ENCODE measurements at regions not wholly inside any gene's neighbourhood (a gene's known extent, or its start where the extent isn't known, plus 50 kb on each side); places are given as distances from the start of the nearest gene placed in this dataset.

DNA sequence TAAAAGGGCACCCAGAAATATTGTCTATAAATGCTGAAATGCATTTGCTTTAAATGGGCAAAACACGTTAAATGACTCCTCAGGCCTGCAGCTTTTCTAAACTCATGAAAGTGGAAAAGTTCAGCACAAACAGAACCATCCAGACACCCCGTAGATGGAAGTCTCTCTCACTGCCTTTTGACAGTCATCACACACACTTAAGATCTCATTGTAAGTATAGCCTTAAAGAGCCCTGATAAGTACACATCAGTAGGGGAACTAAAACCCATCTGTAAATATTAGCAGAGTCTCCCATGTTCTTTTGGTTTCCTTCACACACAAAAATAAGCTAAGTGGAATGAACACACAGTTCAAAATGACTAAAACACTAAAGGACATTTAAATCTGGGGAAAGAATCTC is 166.7 kb downstream of the LTN1 start:
- no peak for TF ChIP-seq TEAD4 (CRISPR knock-in tag; IDR thresholded peaks at IDR 0.05)
- TF ChIP-seq SP1 (CRISPR knock-in tag; conservative IDR thresholded peaks at IDR 0.05) = no peak
- ChIA-PET CTCF (no interaction called here), POLR2A (no interaction called here)
- no peak for ATAC-seq
- H3K36me3 Mint-ChIP-seq = no peaks in the 10 kb centered on the region
- no peak overlapping the region for H3K27ac Mint-ChIP-seq
- no peaks in the 10 kb centered on the region for H3K9me3 Mint-ChIP-seq
- H3K4me3 Mint-ChIP-seq = no peak overlapping the region
- H3K27me3 Mint-ChIP-seq (ENCODE audit: low read depth) = no peaks in the 10 kb centered on the region
- H3K4me1 Mint-ChIP-seq = peaks cover 5% of the 10 kb centered on the region
- DNase-seq (ENCODE audit: low spot score) = no peak

DNA sequence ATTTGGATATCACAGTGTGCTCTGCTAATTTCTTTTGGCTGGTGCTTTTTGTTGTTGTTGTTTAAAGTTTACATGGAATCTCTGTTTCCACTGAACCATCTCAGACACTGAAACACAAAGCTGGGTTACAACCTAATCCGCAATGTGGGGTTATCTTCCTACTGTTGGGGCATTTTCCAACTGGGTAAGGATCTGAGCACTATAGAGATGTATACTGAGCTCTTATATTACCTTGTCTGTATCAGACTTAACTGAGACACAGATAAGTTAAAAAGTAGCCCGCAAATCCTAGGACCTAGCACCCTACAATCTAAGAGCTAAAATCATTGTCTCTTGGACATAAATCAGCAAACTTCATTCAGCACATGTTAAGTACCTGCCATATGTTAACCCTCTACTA is 169.2 kb downstream of the LTN1 start:
- Mint-ChIP-seq H3K27ac (no peak overlapping the region), H3K4me3 (no peak overlapping the region), H3K4me1 (peaks cover 5% of the 10 kb centered on the region), H3K27me3 (ENCODE audit: low read depth) (no peaks in the 10 kb centered on the region), H3K36me3 (no peaks in the 10 kb centered on the region), H3K9me3 (no peaks in the 10 kb centered on the region)
- ChIA-PET CTCF (no interaction called here), POLR2A (interaction anchor here (0.6 kb wide), 1 partner anchor 41 kb away, joined by 3 read pairs; no protein-coding TSS in a partner anchor)
- DNase-seq (ENCODE audit: low spot score) = no peak
- TF ChIP-seq, protein P1, sequence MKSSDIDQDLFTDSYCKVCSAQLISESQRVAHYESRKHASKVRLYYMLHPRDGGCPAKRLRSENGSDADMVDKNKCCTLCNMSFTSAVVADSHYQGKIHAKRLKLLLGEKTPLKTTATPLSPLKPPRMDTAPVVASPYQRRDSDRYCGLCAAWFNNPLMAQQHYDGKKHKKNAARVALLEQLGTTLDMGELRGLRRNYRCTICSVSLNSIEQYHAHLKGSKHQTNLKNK (CRISPR knock-in tag; IDR thresholded peaks at IDR 0.05) = no peak
- TF ChIP-seq ZNF671 (CRISPR knock-in tag; IDR thresholded peaks at IDR 0.05) (no peak), RORB (CRISPR knock-in tag; IDR thresholded peaks at IDR 0.05) (no peak), ZNF423 (CRISPR knock-in tag; IDR thresholded peaks at IDR 0.05) (no peak)
- TF ChIP-seq, protein P2, sequence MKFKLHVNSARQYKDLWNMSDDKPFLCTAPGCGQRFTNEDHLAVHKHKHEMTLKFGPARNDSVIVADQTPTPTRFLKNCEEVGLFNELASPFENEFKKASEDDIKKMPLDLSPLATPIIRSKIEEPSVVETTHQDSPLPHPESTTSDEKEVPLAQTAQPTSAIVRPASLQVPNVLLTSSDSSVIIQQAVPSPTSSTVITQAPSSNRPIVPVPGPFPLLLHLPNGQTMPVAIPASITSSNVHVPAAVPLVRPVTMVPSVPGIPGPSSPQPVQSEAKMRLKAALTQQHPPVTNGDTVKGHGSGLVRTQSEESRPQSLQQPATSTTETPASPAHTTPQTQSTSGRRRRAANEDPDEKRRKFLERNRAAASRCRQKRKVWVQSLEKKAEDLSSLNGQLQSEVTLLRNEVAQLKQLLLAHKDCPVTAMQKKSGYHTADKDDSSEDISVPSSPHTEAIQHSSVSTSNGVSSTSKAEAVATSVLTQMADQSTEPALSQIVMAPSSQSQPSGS (CRISPR knock-in tag; IDR thresholded peaks at IDR 0.05; ENCODE audit: borderline replicate concordance, low read depth) = no peak
- ATAC-seq = no peak

DNA sequence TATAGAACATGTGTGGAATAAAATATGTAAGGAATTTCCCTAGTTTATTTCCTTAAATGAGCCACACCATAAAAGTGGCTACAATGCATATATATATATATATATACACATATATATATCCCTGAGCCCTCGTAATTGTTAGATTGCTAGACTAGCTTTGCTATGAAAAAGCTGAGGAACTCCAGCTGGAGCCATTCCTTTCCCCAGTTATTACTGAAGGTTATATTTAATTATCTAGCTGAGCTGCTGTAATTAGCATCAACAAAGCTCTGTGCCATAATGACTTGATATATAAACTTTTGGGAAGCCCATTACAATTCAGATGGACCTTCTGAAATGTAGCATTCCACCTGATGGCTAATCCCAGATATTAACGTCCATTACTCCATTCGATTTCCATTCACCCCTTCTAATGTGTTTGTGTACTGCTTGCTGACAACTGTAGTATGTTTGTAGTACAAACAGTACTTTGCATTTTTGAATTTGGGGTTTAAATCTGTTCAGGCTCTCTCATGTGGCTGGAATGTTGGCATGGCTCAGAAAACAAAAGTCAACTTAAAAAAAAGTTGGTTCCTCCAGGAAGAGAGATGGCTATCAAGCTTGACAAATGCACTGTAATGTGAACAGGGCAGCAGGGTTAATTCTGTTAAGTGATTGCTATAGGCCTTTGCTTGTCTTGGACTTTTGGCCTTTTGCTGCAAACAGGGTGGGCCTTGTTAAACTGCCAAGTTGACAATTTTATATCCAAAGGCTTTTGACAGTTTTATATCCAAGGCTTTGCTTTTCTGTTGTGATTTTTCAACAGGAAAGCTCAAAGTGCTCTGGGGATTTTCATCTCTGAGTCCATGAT is 170.0 kb downstream of the LTN1 start:
- no peak for DNase-seq (ENCODE audit: low spot score)
- H3K4me3 Mint-ChIP-seq = no peak overlapping the region
- H3K27me3 Mint-ChIP-seq (ENCODE audit: low read depth) = no peaks in the 10 kb centered on the region
- no peak overlapping the region for H3K27ac Mint-ChIP-seq
- no peak for ATAC-seq
- no peaks in the 10 kb centered on the region for H3K36me3 Mint-ChIP-seq
- CTCF ChIA-PET = no interaction called here
- no peaks in the 10 kb centered on the region for H3K9me3 Mint-ChIP-seq
- H3K4me1 Mint-ChIP-seq = peaks cover 5% of the 10 kb centered on the region
- POLR2A ChIA-PET = interaction anchor here (0.6 kb wide), 1 partner anchor 41 kb away, joined by 3 read pairs; no protein-coding TSS in a partner anchor
- TF ChIP-seq NFYB (CRISPR knock-in tag; conservative IDR thresholded peaks at IDR 0.05; ENCODE audit: low read depth) (no peak), FOXP1 (CRISPR knock-in tag; IDR thresholded peaks at IDR 0.05; ENCODE audit: borderline replicate concordance) (no peak)
- TF ChIP-seq, protein P3, sequence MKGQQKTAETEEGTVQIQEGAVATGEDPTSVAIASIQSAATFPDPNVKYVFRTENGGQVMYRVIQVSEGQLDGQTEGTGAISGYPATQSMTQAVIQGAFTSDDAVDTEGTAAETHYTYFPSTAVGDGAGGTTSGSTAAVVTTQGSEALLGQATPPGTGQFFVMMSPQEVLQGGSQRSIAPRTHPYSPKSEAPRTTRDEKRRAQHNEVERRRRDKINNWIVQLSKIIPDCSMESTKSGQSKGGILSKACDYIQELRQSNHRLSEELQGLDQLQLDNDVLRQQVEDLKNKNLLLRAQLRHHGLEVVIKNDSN (CRISPR knock-in tag; IDR thresholded peaks at IDR 0.05) = no peak

DNA sequence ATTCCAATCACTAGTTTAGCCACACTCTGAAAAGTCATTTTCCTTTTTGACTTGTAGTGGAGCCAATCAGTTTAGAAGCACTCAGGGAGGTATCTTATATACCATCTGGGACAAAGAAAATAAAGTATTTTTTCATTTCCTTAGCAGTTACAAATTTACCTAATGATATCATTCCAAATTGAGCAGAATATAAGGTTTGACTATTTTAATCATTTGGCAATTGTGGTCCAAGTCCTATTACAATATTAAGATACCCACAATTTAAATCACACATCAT is 170.6 kb downstream of the LTN1 start:
- CTCF ChIA-PET = no interaction called here
- H3K9me3 Mint-ChIP-seq = no peaks in the 10 kb centered on the region
- peaks cover 5% of the 10 kb centered on the region for H3K4me1 Mint-ChIP-seq
- no peaks in the 10 kb centered on the region for H3K27me3 Mint-ChIP-seq (ENCODE audit: low read depth)
- no peak overlapping the region for H3K27ac Mint-ChIP-seq
- no peak overlapping the region for H3K4me3 Mint-ChIP-seq
- TF ChIP-seq FOXK1 (CRISPR knock-in tag; IDR thresholded peaks at IDR 0.05) = no peak
- no peak for TF ChIP-seq CREM (CRISPR knock-in tag; IDR thresholded peaks at IDR 0.05)
- TF ChIP-seq TCF7 (CRISPR knock-in tag; IDR thresholded peaks at IDR 0.05; ENCODE audit: low read depth) = no peak
- no peak for TF ChIP-seq TP53 (CRISPR knock-in tag; IDR thresholded peaks at IDR 0.05)
- no peak for TF ChIP-seq ZNF263 (CRISPR knock-in tag; IDR thresholded peaks at IDR 0.05; ENCODE audit: low read depth)
- TF ChIP-seq EMX1 (CRISPR knock-in tag; IDR thresholded peaks at IDR 0.05) = no peak
- TF ChIP-seq RELA (CRISPR knock-in tag; IDR thresholded peaks at IDR 0.05; ENCODE audit: borderline replicate concordance) = no peak
- no peak for TF ChIP-seq MYBL2 (CRISPR knock-in tag; IDR thresholded peaks at IDR 0.05)
- no peak for TF ChIP-seq ZNF317 (CRISPR knock-in tag; IDR thresholded peaks at IDR 0.05; ENCODE audit: borderline replicate concordance, low read depth)
- TF ChIP-seq, protein P4, sequence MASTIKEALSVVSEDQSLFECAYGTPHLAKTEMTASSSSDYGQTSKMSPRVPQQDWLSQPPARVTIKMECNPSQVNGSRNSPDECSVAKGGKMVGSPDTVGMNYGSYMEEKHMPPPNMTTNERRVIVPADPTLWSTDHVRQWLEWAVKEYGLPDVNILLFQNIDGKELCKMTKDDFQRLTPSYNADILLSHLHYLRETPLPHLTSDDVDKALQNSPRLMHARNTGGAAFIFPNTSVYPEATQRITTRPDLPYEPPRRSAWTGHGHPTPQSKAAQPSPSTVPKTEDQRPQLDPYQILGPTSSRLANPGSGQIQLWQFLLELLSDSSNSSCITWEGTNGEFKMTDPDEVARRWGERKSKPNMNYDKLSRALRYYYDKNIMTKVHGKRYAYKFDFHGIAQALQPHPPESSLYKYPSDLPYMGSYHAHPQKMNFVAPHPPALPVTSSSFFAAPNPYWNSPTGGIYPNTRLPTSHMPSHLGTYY (CRISPR knock-in tag; IDR thresholded peaks at IDR 0.05) = no peak
- TF ChIP-seq, protein P5, sequence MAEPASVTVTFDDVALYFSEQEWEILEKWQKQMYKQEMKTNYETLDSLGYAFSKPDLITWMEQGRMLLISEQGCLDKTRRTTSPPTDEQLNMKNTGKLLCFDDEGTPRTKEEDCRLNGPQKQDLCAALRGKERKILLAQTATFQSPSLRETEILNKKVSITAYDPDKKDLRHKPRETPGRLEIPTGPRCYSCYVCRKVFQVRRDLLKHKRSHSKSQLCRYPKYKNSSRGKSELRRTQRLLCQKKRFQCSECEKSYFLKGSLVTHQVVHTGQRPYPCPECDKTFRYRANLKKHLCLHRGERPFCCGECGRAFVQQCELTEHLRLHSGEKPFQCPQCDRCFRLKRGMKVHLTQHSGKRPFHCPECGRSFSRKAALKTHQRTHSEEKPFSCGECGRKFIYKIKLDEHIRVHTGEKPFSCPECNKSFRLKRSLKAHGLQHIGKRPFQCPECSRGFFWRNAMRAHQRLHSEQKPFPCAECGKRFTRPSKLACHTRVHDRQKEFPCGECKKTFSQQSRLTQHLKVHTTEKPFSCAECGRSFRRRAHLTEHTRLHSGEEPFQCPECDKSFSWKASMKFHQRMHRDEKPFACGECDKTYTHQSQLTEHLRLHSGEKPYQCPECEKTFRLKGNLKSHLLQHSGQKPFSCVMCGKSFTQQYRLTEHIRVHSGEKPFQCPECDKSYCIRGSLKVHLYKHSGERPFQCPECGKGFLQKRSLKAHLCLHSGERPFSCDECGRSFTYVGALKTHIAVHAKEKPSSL (CRISPR knock-in tag; conservative IDR thresholded peaks at IDR 0.05) = no peak
- no peak for TF ChIP-seq CBFB (CRISPR knock-in tag; IDR thresholded peaks at IDR 0.05; ENCODE audit: low read depth)
- ATAC-seq (no peak), DNase-seq (ENCODE audit: low spot score) (no peak)
- POLR2A ChIA-PET = no interaction called here
- H3K36me3 Mint-ChIP-seq = no peaks in the 10 kb centered on the region
